Gastrocnemius medialis (tissue), 4 donors: ENCODE measurements at regions not wholly inside any gene's neighbourhood (a gene's known extent, or its start where the extent isn't known, plus 50 kb on each side); places are given as distances from the start of the nearest gene placed in this dataset.

ENCODE experiments used
- CTCF ChIP-seq, 5 experiments: fragments of 450-650 bp in 3 of 5; fragments of 200-600 bp in 2 of 5; sonication (generic) in 2 of 5; IDR thresholded peaks in 4 of 5; conservative IDR thresholded peaks in 1 of 5; 1 replicate in 4 of 5; 2 replicates in 1 of 5; pipeline ENCODE4 v1.5.1; 2016 to 2019; ENCODE audit warnings: antibody characterized with exemption in 5 of 5, mild to moderate bottlenecking in 3 of 5, moderate library complexity in 3 of 5
- POLR2A ChIP-seq, 2 donors: fragments of 450-650 bp; IDR thresholded peaks; one replicate each; pipeline ENCODE4 v1.6.1; 2017; ENCODE audit warnings: antibody characterized with exemption in 2 of 2, mild to moderate bottlenecking in 2 of 2, moderate library complexity in 2 of 2

- TF ChIP-seq CTCF (IDR thresholded peaks at IDR 0.05 in 4 of 5, conservative IDR thresholded peaks at IDR 0.05 in 1 of 5) (no peak), POLR2A (IDR thresholded peaks at IDR 0.05) (no peak)
Observed at GRCh38 chrX:124863303-124863702, 456.4 kb upstream of the TEX13C start.
